Lung (tissue), 11 donors: ENCODE measurements at regions not wholly inside any gene's neighbourhood (a gene's known extent, or its start where the extent isn't known, plus 50 kb on each side); places are given as distances from the start of the nearest gene placed in this dataset.

Experiments
- ATAC-seq: fragments of 200-7000 bp; cut with Tn5 transposase; one replicate; pipeline ENCODE4 v1.9.1; 2020; ENCODE audit warnings: moderate number of reproducible peaks; ENCODE audit not compliant: insufficient read depth, low FRiP score
- DNase-seq, 3 donors: peaks; one replicate each; pipeline ENCODE4 v3.0.0-alpha.2; 2013 to 2017
- H3K27ac ChIP-seq, 2 donors: one replicate each; pipeline ENCODE4 v1.5.1; 2013; ENCODE audit warnings: mild to moderate bottlenecking in 2 of 2, moderate library complexity in 2 of 2, control low read depth in 1 of 2, inconsistent platforms in 1 of 2, low read depth in 1 of 2, low read length in 1 of 2
- H3K27me3 ChIP-seq, 3 donors: one replicate each; pipeline ENCODE4 v1.5.1; 2013; ENCODE audit warnings: low read length in 2 of 3; ENCODE audit not compliant: control insufficient read depth in 3 of 3, insufficient read depth in 3 of 3
- H3K36me3 ChIP-seq, 4 donors: one replicate each; pipeline ENCODE4 v1.5.1; 2013; ENCODE audit warnings: low read length in 4 of 4, mild to moderate bottlenecking in 1 of 4, moderate library complexity in 1 of 4; ENCODE audit not compliant: control insufficient read depth in 4 of 4, insufficient read depth in 4 of 4
- H3K4me1 ChIP-seq, 5 donors: one replicate each; pipeline ENCODE4 v1.5.1; 2013; ENCODE audit warnings: low read length in 5 of 5, mild to moderate bottlenecking in 2 of 5, moderate library complexity in 1 of 5; ENCODE audit not compliant: control insufficient read depth in 5 of 5, insufficient read depth in 5 of 5
- H3K4me3 ChIP-seq: one replicate; pipeline ENCODE4 v1.5.1; 2013; ENCODE audit warnings: mild to moderate bottlenecking, control low read depth, moderate library complexity
- H3K9ac ChIP-seq, 2 donors: one replicate each; pipeline ENCODE4 v1.5.1; 2013; ENCODE audit warnings: low read length in 2 of 2, control low read depth in 1 of 2; ENCODE audit not compliant: insufficient read depth in 1 of 2
- H3K9me3 ChIP-seq, 4 donors: one replicate each; pipeline ENCODE4 v1.5.1; 2013; ENCODE audit warnings: low read length in 3 of 4, mild to moderate bottlenecking in 1 of 4, moderate library complexity in 1 of 4; ENCODE audit not compliant: control insufficient read depth in 4 of 4, insufficient read depth in 3 of 4
- CTCF ChIP-seq: IDR thresholded peaks from 2 replicates; pipeline ENCODE4 v1.5.1; 2012; ENCODE audit warnings: mild to moderate bottlenecking; ENCODE audit errors: control extremely low read depth, extremely low read depth
- WGBS, 2 donors: extraction: QIAGEN DNeasy Blood & Tissue Kit; methylation state at CpG; one replicate each; pipeline ENCODE4 v1.1.7; 2013; 5-methylcytosine and 5-hydroxymethylcytosine counted together
- donor health status: control.
- donor health status: control.
- donor health status: Bipolar disorder and iron deficiency.
- donor health status: healthy.
- donor health status: DM: yes; HTN: yes; CAD: no.

- Histone ChIP-seq H3K27ac (no peak overlapping the region), H3K4me1 (peaks cover 0 to 4% (median 0%) of the 10 kb centered on the region in 5 donors), H3K27me3 (no peaks in the 10 kb centered on the region), H3K9ac (no peak overlapping the region), H3K36me3 (no peaks in the 10 kb centered on the region), H3K4me3 (no peak overlapping the region), H3K9me3 (no peaks in the 10 kb centered on the region)
- ATAC-seq, result no peak
- WGBS, 2 donors, result 77 to 84% methylated on average over 1 of the region's 1 CpG
- peak in 2 of 3 donors; percentile 36 to 44 for DNase-seq
- no peak for TF ChIP-seq CTCF
Measured at GRCh38 chr1:88239205-88239604, 444.9 kb upstream of the PKN2 start.

GRCh38 chr1:88247666-88248065, 436.4 kb upstream of the PKN2 start:
- no peak for ATAC-seq

GRCh38 chr1:88250915-88251314, 433.2 kb upstream of the PKN2 start:
- no peak for TF ChIP-seq CTCF
- Histone ChIP-seq H3K27ac (no peak overlapping the region), H3K36me3 (no peaks in the 10 kb centered on the region), H3K9ac (no peak overlapping the region), H3K9me3 (no peaks in the 10 kb centered on the region), H3K4me1 (peaks cover 0 to 13% (median 0%) of the 10 kb centered on the region in 5 donors), H3K4me3 (no peak overlapping the region), H3K27me3 (no peaks in the 10 kb centered on the region)
- ATAC-seq (no peak), DNase-seq (no peak)

More at GRCh38 chr1:88247666-88248065, 436.4 kb upstream of the PKN2 start:
- Histone ChIP-seq H3K36me3 (no peaks in the 10 kb centered on the region), H3K9ac (no peak overlapping the region), H3K9me3 (peaks cover 0 to 4% (median 0%) of the 10 kb centered on the region in 4 donors), H3K27me3 (no peaks in the 10 kb centered on the region), H3K4me1 (peaks cover 0 to 13% (median 0%) of the 10 kb centered on the region in 5 donors), H3K4me3 (no peak overlapping the region), H3K27ac (no peak overlapping the region)
- TF ChIP-seq CTCF, result no peak
- DNase-seq, result peak; percentile 26 to 85 (median 77)

- Histone ChIP-seq H3K27ac (no peak overlapping the region), H3K36me3 (no peaks in the 10 kb centered on the region), H3K4me1 (peaks cover 0 to 6% (median 0%) of the 10 kb centered on the region in 5 donors), H3K9ac (no peak overlapping the region), H3K4me3 (no peak overlapping the region), H3K9me3 (no peaks in the 10 kb centered on the region), H3K27me3 (no peaks in the 10 kb centered on the region)
- ATAC-seq (no peak), DNase-seq (no peak)
- no peak for TF ChIP-seq CTCF
Measured at GRCh38 chr1:88252745-88253144, 431.3 kb upstream of the PKN2 start.
